MM.1S (cell line): ENCODE measurements at regions not wholly inside any gene's neighbourhood (a gene's known extent, or its start where the extent isn't known, plus 50 kb on each side); places are given as distances from the start of the nearest gene placed in this dataset.

ENCODE experiments used
- DNase-seq: peaks from one replicate; pipeline ENCODE4 v3.0.0-alpha.2; 2015
- H2AFZ ChIP-seq: fragments of 300-600 bp; sonication (generic); 2 replicates; pipeline ENCODE4 v1.6.0; 2016; ENCODE audit warnings: antibody characterized with exemption, low read length
- H3F3A ChIP-seq: fragments of 300-600 bp; sonication (generic); 2 replicates; pipeline ENCODE4 v1.6.1; 2016; ENCODE audit warnings: mild to moderate bottlenecking, antibody characterized with exemption, low read length, moderate library complexity, mixed read lengths; ENCODE audit not compliant: insufficient read depth
- H3K27ac ChIP-seq: fragments of 300-600 bp; sonication (generic); 2 replicates; pipeline ENCODE4 v1.5.1; 2016; ENCODE audit warnings: mild to moderate bottlenecking, low read length
- H3K27me3 ChIP-seq: fragments of 300-600 bp; sonication (generic); replicated peaks from 2 replicates; pipeline ENCODE4 v1.6.0; 2016; ENCODE audit warnings: low read length; ENCODE audit not compliant: insufficient read depth
- H3K36me3 ChIP-seq: fragments of 300-600 bp; sonication (generic); replicated peaks from 2 replicates; pipeline ENCODE4 v1.6.1; 2016; ENCODE audit warnings: mild to moderate bottlenecking, low read length, mixed read lengths; ENCODE audit not compliant: insufficient read depth
- H3K4me1 ChIP-seq: fragments of 300-600 bp; sonication (generic); 2 replicates; pipeline ENCODE4 v1.6.1; 2016; ENCODE audit warnings: low read length, mixed read lengths
- H3K4me2 ChIP-seq: fragments of 300-600 bp; sonication (generic); 2 replicates; pipeline ENCODE4 v1.6.0; 2016; ENCODE audit warnings: low read depth, low read length
- H3K4me3 ChIP-seq: fragments of 300-600 bp; sonication (generic); 2 replicates; pipeline ENCODE4 v1.5.1; 2016; ENCODE audit warnings: low read length, mixed read lengths
- H3K79me2 ChIP-seq: fragments of 300-600 bp; sonication (generic); 2 replicates; pipeline ENCODE4 v1.6.1; 2016; ENCODE audit warnings: mixed run types, low read length, mixed read lengths
- H3K9ac ChIP-seq: fragments of 300-600 bp; sonication (generic); 2 replicates; pipeline ENCODE4 v1.6.1; 2016; ENCODE audit warnings: low read length, mixed read lengths
- H3K9me2 ChIP-seq: fragments of 300-600 bp; sonication (generic); replicated peaks from 2 replicates; pipeline ENCODE4 v1.6.1; 2016; ENCODE audit warnings: mild to moderate bottlenecking, low read length, mixed read lengths; ENCODE audit not compliant: insufficient read depth
- H3K9me3 ChIP-seq: fragments of 300-600 bp; sonication (generic); replicated peaks from 2 replicates; pipeline ENCODE4 v1.6.1; 2016; ENCODE audit warnings: mild to moderate bottlenecking, low read length, mixed read lengths; ENCODE audit not compliant: insufficient read depth
- H4K20me1 ChIP-seq: fragments of 300-600 bp; sonication (generic); 2 replicates; pipeline ENCODE4 v1.6.1; 2016; ENCODE audit warnings: mild to moderate bottlenecking, low read length, moderate library complexity, mixed read lengths; ENCODE audit not compliant: insufficient read depth
- EZH2 ChIP-seq: fragments of 300-600 bp; sonication (generic); optimal IDR thresholded peaks from 2 replicates; pipeline ENCODE3; 2017; ENCODE audit warnings: low read depth, mild to moderate bottlenecking, antibody characterized with exemption, low read length, mixed read lengths
- EZH2phosphoT487 ChIP-seq: fragments of 300-600 bp; sonication (generic); IDR thresholded peaks from 2 replicates; pipeline ENCODE4 v1.6.1; 2018; ENCODE audit warnings: antibody characterized with exemption, low read length
- TF ChIP-seq, protein P1 (sequence below): fragments of 300-600 bp; sonication (generic); IDR thresholded peaks from 2 replicates; pipeline ENCODE4 v1.5.1; 2016; ENCODE audit warnings: antibody characterized with exemption, low read length, mixed read lengths

DNA sequence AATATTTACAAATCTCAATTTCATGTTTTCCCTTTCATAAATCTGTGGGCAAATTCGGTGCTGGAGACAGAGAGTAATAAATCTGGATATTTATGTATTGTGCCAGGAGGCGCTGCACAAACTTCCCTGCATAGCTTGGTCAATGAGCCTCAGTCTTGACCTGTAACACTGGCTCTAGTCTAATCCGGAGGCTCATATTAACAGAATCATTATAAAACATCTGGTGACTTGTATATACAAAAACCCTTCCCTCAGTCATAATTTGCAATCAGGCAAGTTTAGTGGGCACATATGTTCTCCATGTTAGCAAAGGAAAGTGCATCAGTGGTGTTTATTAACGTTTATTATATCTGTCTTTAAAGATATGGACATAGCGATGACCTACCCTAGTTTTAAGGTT lies 104.0 kb upstream of the BNC2 start:
- no peaks in the 10 kb centered on the region for H3K9me3 ChIP-seq
- TF ChIP-seq, protein P1, sequence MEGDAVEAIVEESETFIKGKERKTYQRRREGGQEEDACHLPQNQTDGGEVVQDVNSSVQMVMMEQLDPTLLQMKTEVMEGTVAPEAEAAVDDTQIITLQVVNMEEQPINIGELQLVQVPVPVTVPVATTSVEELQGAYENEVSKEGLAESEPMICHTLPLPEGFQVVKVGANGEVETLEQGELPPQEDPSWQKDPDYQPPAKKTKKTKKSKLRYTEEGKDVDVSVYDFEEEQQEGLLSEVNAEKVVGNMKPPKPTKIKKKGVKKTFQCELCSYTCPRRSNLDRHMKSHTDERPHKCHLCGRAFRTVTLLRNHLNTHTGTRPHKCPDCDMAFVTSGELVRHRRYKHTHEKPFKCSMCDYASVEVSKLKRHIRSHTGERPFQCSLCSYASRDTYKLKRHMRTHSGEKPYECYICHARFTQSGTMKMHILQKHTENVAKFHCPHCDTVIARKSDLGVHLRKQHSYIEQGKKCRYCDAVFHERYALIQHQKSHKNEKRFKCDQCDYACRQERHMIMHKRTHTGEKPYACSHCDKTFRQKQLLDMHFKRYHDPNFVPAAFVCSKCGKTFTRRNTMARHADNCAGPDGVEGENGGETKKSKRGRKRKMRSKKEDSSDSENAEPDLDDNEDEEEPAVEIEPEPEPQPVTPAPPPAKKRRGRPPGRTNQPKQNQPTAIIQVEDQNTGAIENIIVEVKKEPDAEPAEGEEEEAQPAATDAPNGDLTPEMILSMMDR, result no peak
- no peak for TF ChIP-seq EZH2phosphoT487
- no peak for TF ChIP-seq EZH2
- H3K27ac ChIP-seq, result no peak overlapping the region
- no peaks in the 10 kb centered on the region for H3K27me3 ChIP-seq
- H3K36me3 ChIP-seq, result no peaks in the 10 kb centered on the region
- no peak for DNase-seq
- H3K9me2 ChIP-seq, result no peaks in the 10 kb centered on the region
- no peak overlapping the region for H3K4me2 ChIP-seq
- H2AFZ ChIP-seq, result no peak overlapping the region
- no peaks in the 10 kb centered on the region for H3K79me2 ChIP-seq
- H4K20me1 ChIP-seq, result no peaks in the 10 kb centered on the region
- no peaks in the 10 kb centered on the region for H3K4me1 ChIP-seq
- no peaks in the 10 kb centered on the region for H3F3A ChIP-seq
- H3K9ac ChIP-seq, result no peak overlapping the region
- no peak overlapping the region for H3K4me3 ChIP-seq

DNA sequence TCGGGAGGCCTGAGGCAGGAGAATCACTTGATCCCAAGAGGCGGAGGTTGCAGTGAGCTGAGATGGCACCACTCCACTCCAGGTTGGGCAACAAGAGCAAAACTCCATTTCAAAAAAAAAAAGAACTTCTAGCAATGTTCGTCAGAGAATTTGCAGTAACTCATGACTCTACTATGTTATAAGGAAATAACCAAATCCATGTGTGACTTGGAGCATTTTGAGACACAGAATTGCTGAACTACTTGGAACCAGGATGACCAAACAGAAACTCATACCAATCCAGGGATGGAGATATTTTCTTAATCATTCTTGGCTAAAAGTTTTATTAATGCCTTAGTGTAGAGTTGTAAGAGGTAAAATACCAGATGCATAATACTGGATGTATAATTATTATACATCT lies 99.9 kb upstream of the BNC2 start:
- Histone ChIP-seq H3F3A (no peaks in the 10 kb centered on the region), H3K9ac (no peak overlapping the region), H3K36me3 (no peaks in the 10 kb centered on the region), H3K9me2 (no peaks in the 10 kb centered on the region), H2AFZ (no peak overlapping the region), H3K27ac (no peak overlapping the region), H3K4me2 (no peak overlapping the region), H3K9me3 (no peaks in the 10 kb centered on the region), H4K20me1 (no peaks in the 10 kb centered on the region), H3K79me2 (no peaks in the 10 kb centered on the region), H3K27me3 (no peaks in the 10 kb centered on the region), H3K4me1 (no peaks in the 10 kb centered on the region), H3K4me3 (no peak overlapping the region)
- no peak for TF ChIP-seq EZH2
- TF ChIP-seq EZH2phosphoT487, result no peak
- TF ChIP-seq, protein P1, result no peak
- DNase-seq, result no peak

DNA sequence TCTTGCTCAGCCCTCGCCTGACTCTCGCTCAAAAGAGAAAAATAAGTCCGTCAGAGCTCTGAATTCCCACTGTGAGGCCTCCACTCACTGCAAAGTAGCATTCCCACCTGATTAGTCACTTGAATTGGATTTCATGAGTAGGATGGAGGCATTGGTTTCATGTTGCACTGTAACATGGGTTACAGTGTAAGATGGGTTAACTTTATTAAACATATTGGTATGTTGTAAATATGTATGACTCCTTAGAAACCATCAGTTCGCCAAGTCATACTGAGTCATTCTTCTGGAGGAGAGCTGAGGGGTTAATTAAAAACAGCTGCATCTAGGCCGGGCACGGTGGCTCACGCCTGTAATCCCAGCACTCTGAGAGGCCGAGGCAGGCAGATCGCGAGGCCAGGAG lies 93.8 kb upstream of the BNC2 start:
- Histone ChIP-seq H4K20me1 (no peaks in the 10 kb centered on the region), H3K4me2 (no peak overlapping the region), H3K9me2 (no peaks in the 10 kb centered on the region), H3K27ac (no peak overlapping the region), H3K9ac (no peak overlapping the region), H3K36me3 (no peaks in the 10 kb centered on the region), H2AFZ (no peak overlapping the region), H3F3A (no peaks in the 10 kb centered on the region), H3K27me3 (no peaks in the 10 kb centered on the region), H3K79me2 (no peaks in the 10 kb centered on the region), H3K4me3 (no peak overlapping the region), H3K9me3 (no peaks in the 10 kb centered on the region), H3K4me1 (no peaks in the 10 kb centered on the region)
- DNase-seq, result no peak
- TF ChIP-seq EZH2 (no peak), EZH2phosphoT487 (no peak)
- TF ChIP-seq, protein P1, result no peak
